Esophagus squamous epithelium (tissue), 5 donors: ENCODE measurements at regions not wholly inside any gene's neighbourhood (a gene's known extent, or its start where the extent isn't known, plus 50 kb on each side); places are given as distances from the start of the nearest gene placed in this dataset.

Source experiments
- DNase-seq: peaks from one replicate; lab custom pipeline; 2025; lab: John Stamatoyannopoulos, UW
- H3K27ac ChIP-seq, 4 donors: fragments of 200-600 bp; sonication (generic); one replicate each; pipeline ENCODE4 v1.5.1; 2016 to 2019; ENCODE audit warnings: mild to moderate bottlenecking in 1 of 4
- H3K27me3 ChIP-seq, 4 donors: fragments of 200-600 bp; sonication (generic); 1 replicate in 3 of 4; 2 replicates in 1 of 4; pipeline versions ENCODE4 v1.5.1 to v1.6.0; 2017 to 2021; ENCODE audit warnings: antibody characterized with exemption in 1 of 4
- H3K36me3 ChIP-seq, 3 donors: fragments of 200-600 bp; sonication (generic); one replicate each; pipeline ENCODE4 v1.5.1; 2016 to 2019
- H3K4me1 ChIP-seq, 3 donors: fragments of 200-600 bp; sonication (generic); one replicate each; pipeline ENCODE4 v1.5.1; 2017 to 2019
- H3K4me3 ChIP-seq, 4 donors: fragments of 200-600 bp; sonication (generic); 1 replicate in 3 of 4; 2 replicates in 1 of 4; pipeline ENCODE4 v1.5.1; 2016 to 2019; ENCODE audit warnings: mild to moderate bottlenecking in 2 of 4, moderate library complexity in 1 of 4
- H3K9me3 ChIP-seq, 3 donors: fragments of 200-600 bp; sonication (generic); one replicate each; pipeline ENCODE4 v1.5.1; 2016 to 2019
- CTCF ChIP-seq, 6 experiments: fragments of 450-650 bp in 4 of 6; fragments of 200-600 bp in 2 of 6; sonication (generic) in 2 of 6; IDR thresholded peaks; one replicate each; pipeline ENCODE4 v1.5.1; 2016 to 2019; ENCODE audit warnings: antibody characterized with exemption in 6 of 6, mild to moderate bottlenecking in 4 of 6, moderate library complexity in 4 of 6
- POLR2A ChIP-seq, 4 donors: fragments of 450-650 bp; IDR thresholded peaks; one replicate each; pipeline ENCODE4 v1.6.1; 2017; ENCODE audit warnings: antibody characterized with exemption in 4 of 4, mild to moderate bottlenecking in 4 of 4, moderate library complexity in 3 of 4
- WGBS, 2 donors: methylation state at CpG; one replicate each; pipeline ENCODE4 v1.1.5; 2018; 5-methylcytosine and 5-hydroxymethylcytosine counted together
- intact Hi-C: fragments of 100-400 bp; cut with DNase I; formaldehyde crosslinking; loops from one replicate; pipeline ENCODE4 v1.15.0; 2022
- donor health status: DM: yes; HTN: yes; CAD: no.

GRCh38 chr13:59364641-59365085, 799.1 kb downstream of the DIAPH3 start:
- no peak for DNase-seq
- 50 to 53% methylated on average over 7 of the region's 7 CpGs for WGBS, 2 donors
- intact Hi-C loops, result no loop called here
- Histone ChIP-seq H3K4me1 (peaks cover 0 to 5% (median 0%) of the 10 kb centered on the region in 3 donors), H3K36me3 (no peaks in the 10 kb centered on the region), H3K27ac (no peak overlapping the region), H3K27me3 (no peaks in the 10 kb centered on the region), H3K4me3 (no peak overlapping the region), H3K9me3 (no peaks in the 10 kb centered on the region)
- peak in 1 of 6 experiments; percentile 9 for TF ChIP-seq CTCF (IDR thresholded peaks at IDR 0.05)
- no peak for TF ChIP-seq POLR2A (IDR thresholded peaks at IDR 0.05)

- Histone ChIP-seq H3K4me3 (no peak overlapping the region), H3K27ac (no peak overlapping the region), H3K36me3 (no peaks in the 10 kb centered on the region), H3K9me3 (no peaks in the 10 kb centered on the region), H3K4me1 (peaks cover 0 to 5% (median 0%) of the 10 kb centered on the region in 3 donors), H3K27me3 (no peaks in the 10 kb centered on the region)
- intact Hi-C loops, result no loop called here
- WGBS, 2 donors, result 32 to 59% methylated on average over 5 of the region's 5 CpGs
- no peak for DNase-seq
- no peak for TF ChIP-seq POLR2A (IDR thresholded peaks at IDR 0.05)
- TF ChIP-seq CTCF (IDR thresholded peaks at IDR 0.05), result no peak
Measured at GRCh38 chr13:59367467-59367866, 796.3 kb downstream of the DIAPH3 start.

GRCh38 chr13:59367904-59368303, 795.8 kb downstream of the DIAPH3 start:
- Histone ChIP-seq H3K27ac (no peak overlapping the region), H3K36me3 (no peaks in the 10 kb centered on the region), H3K9me3 (no peaks in the 10 kb centered on the region), H3K27me3 (no peaks in the 10 kb centered on the region), H3K4me3 (no peak overlapping the region), H3K4me1 (peaks cover 0 to 5% (median 0%) of the 10 kb centered on the region in 3 donors)
- WGBS, 2 donors, result 89 to 90% methylated on average over 3 of the region's 3 CpGs
- DNase-seq, result no peak
- no peak for TF ChIP-seq CTCF (IDR thresholded peaks at IDR 0.05)
- no peak for TF ChIP-seq POLR2A (IDR thresholded peaks at IDR 0.05)
- intact Hi-C loops, result no loop called here

GRCh38 chr13:59368693-59369092, 795.0 kb downstream of the DIAPH3 start:
- 53 to 59% methylated on average over 3 of the region's 3 CpGs for WGBS, 2 donors
- intact Hi-C loops, result no loop called here
- no peak overlapping the region for H3K4me3 ChIP-seq
- no peaks in the 10 kb centered on the region for H3K27me3 ChIP-seq
- no peaks in the 10 kb centered on the region for H3K9me3 ChIP-seq
- H3K36me3 ChIP-seq, result no peaks in the 10 kb centered on the region
- peak overlapping the region in 2 of 4 donors; percentile 39 to 46 for H3K27ac ChIP-seq
- no peak for TF ChIP-seq CTCF (IDR thresholded peaks at IDR 0.05)
- TF ChIP-seq POLR2A (IDR thresholded peaks at IDR 0.05), result no peak
- H3K4me1 ChIP-seq, result peaks cover 0 to 5% (median 0%) of the 10 kb centered on the region in 3 donors
- DNase-seq, result no peak

GRCh38 chr13:59371229-59371628, 792.5 kb downstream of the DIAPH3 start:
- no peaks in the 10 kb centered on the region for H3K9me3 ChIP-seq
- no peak for DNase-seq
- H3K36me3 ChIP-seq, result no peaks in the 10 kb centered on the region
- no peak for TF ChIP-seq POLR2A (IDR thresholded peaks at IDR 0.05)
- TF ChIP-seq CTCF (IDR thresholded peaks at IDR 0.05), result no peak
- H3K27ac ChIP-seq, result no peak overlapping the region
- H3K4me1 ChIP-seq, result peaks cover 0 to 5% (median 0%) of the 10 kb centered on the region in 3 donors
- intact Hi-C loops, result no loop called here
- H3K27me3 ChIP-seq, result no peaks in the 10 kb centered on the region
- WGBS, 2 donors, result 92% methylated on average over 1 of the region's 1 CpG; no CpG with 5 or more reads in 1 of the 2 donors
- H3K4me3 ChIP-seq, result no peak overlapping the region
